ENCODE measurements at regions not wholly inside any gene's neighbourhood (a gene's known extent, or its start where the extent isn't known, plus 50 kb on each side); places are given as distances from the start of the nearest gene placed in this dataset.

DNA sequence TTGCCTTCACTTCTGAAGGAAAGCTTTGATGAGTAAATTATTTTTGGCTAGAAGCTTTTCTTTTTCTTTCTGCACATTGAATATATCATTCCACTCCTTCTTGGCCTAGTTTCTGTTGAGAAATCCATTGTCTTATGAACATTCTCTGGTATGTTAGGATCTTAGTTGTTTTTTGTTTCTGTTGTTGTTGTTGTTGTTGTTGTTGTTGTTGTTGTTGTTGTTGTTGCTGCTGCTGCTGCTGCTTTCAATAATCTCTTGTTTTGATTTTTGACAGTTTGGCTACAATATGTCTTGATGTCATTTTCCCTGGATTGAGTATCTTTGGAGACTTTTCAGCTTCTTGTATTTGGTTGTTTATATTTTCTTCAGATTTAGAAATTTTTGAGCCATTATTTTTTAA lies 836.5 kb upstream of the MAN1A1 start:
- POLR2A ChIA-PET, result no interaction called here
- CTCF ChIA-PET, result interaction anchor here (0.6 kb wide), 1 partner anchor 497 kb away, joined by 3 read pairs; no protein-coding TSS in a partner anchor
- TF ChIP-seq, protein P1, sequence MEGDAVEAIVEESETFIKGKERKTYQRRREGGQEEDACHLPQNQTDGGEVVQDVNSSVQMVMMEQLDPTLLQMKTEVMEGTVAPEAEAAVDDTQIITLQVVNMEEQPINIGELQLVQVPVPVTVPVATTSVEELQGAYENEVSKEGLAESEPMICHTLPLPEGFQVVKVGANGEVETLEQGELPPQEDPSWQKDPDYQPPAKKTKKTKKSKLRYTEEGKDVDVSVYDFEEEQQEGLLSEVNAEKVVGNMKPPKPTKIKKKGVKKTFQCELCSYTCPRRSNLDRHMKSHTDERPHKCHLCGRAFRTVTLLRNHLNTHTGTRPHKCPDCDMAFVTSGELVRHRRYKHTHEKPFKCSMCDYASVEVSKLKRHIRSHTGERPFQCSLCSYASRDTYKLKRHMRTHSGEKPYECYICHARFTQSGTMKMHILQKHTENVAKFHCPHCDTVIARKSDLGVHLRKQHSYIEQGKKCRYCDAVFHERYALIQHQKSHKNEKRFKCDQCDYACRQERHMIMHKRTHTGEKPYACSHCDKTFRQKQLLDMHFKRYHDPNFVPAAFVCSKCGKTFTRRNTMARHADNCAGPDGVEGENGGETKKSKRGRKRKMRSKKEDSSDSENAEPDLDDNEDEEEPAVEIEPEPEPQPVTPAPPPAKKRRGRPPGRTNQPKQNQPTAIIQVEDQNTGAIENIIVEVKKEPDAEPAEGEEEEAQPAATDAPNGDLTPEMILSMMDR (IDR thresholded peaks at IDR 0.05; ENCODE audit: insufficient read depth, low read depth, low read length), result no peak
- no peak for DNase-seq (ENCODE audit: low read depth)
- Histone ChIP-seq H3K27me3 (ENCODE audit: control insufficient read depth, insufficient read depth, low read length) (no peaks in the 10 kb centered on the region), H3K36me3 (ENCODE audit: control insufficient read depth, insufficient read depth, low read length) (no peaks in the 10 kb centered on the region), H3K4me3 (ENCODE audit: low read depth, low read length) (no peak overlapping the region)

DNA sequence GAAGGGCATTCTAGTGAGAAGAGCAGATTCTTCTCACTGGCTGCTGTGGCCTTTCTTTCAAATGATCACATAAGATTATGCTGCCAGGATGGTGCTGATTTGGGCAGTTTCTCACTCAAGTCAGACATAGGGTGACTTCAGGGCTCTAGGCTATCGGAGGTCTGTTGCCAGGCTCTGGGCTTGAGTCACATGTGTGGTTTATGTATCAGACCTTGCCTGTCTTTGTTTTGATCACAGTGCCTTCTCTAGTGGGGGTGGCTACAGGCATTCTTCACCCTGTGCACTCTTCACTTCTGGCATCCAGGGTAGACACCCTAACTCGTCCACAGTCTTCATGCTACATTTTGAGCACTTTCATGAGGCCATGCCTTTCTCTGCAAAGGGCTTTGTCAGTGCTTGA lies 823.7 kb upstream of the MAN1A1 start:
- TF ChIP-seq, protein P1 (IDR thresholded peaks at IDR 0.05; ENCODE audit: insufficient read depth, low read depth, low read length), result no peak
- ChIA-PET CTCF (no interaction called here), POLR2A (no interaction called here)
- no peak overlapping the region for H3K4me3 ChIP-seq (ENCODE audit: low read depth, low read length)
- H3K36me3 ChIP-seq (ENCODE audit: control insufficient read depth, insufficient read depth, low read length), result no peaks in the 10 kb centered on the region
- no peaks in the 10 kb centered on the region for H3K27me3 ChIP-seq (ENCODE audit: control insufficient read depth, insufficient read depth, low read length)
- DNase-seq (ENCODE audit: low read depth), result no peak

DNA sequence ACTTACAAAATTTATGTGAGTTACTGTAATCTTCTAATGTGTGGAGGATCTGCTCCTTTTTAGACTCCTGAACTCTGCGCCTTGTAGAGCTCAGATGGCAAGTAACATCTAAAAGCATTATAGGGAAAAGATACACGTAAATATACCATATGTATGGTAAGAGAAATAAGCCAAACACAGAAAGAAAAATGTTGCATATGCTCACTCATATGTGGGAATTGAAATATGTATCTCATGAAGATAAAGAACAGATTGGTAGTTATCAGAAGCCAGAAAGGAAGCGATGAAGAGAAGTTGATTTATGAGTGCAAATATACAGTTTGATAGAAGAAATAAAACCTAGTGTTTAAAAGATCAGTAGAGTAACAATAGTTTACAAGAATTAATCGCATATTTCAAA lies 815.0 kb upstream of the MAN1A1 start:
- no peak for DNase-seq (ENCODE audit: low read depth)
- TF ChIP-seq, protein P1 (IDR thresholded peaks at IDR 0.05; ENCODE audit: insufficient read depth, low read depth, low read length), result no peak
- H3K27me3 ChIP-seq (ENCODE audit: control insufficient read depth, insufficient read depth, low read length), result no peaks in the 10 kb centered on the region
- H3K4me3 ChIP-seq (ENCODE audit: low read depth, low read length), result no peak overlapping the region
- CTCF ChIA-PET, result no interaction called here
- H3K36me3 ChIP-seq (ENCODE audit: control insufficient read depth, insufficient read depth, low read length), result no peaks in the 10 kb centered on the region
- POLR2A ChIA-PET, result no interaction called here

DNA sequence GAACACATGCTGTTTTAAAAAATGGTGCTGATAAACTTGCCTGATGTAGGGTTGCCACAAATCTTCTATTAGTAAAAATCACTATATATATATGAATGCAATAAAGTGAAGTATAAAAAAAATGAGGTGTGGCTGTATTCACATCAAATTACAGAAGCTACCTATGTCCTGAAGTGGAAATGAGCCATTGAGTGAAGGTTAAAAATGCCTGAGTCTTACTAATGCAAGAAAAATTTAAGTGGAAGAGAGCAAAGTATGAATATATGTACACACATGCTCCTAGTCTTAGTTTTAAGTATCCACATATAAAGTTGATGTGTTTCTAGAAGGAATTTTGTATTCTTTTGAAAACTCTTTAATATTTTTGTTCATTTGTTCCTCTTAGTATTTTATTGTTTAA lies 808.3 kb upstream of the MAN1A1 start:
- ChIA-PET CTCF (no interaction called here), POLR2A (no interaction called here)
- DNase-seq (ENCODE audit: low read depth), result no peak
- H3K4me3 ChIP-seq (ENCODE audit: low read depth, low read length), result no peak overlapping the region
- no peaks in the 10 kb centered on the region for H3K36me3 ChIP-seq (ENCODE audit: control insufficient read depth, insufficient read depth, low read length)
- TF ChIP-seq, protein P1 (IDR thresholded peaks at IDR 0.05; ENCODE audit: insufficient read depth, low read depth, low read length), result no peak
- no peaks in the 10 kb centered on the region for H3K27me3 ChIP-seq (ENCODE audit: control insufficient read depth, insufficient read depth, low read length)

DNA sequence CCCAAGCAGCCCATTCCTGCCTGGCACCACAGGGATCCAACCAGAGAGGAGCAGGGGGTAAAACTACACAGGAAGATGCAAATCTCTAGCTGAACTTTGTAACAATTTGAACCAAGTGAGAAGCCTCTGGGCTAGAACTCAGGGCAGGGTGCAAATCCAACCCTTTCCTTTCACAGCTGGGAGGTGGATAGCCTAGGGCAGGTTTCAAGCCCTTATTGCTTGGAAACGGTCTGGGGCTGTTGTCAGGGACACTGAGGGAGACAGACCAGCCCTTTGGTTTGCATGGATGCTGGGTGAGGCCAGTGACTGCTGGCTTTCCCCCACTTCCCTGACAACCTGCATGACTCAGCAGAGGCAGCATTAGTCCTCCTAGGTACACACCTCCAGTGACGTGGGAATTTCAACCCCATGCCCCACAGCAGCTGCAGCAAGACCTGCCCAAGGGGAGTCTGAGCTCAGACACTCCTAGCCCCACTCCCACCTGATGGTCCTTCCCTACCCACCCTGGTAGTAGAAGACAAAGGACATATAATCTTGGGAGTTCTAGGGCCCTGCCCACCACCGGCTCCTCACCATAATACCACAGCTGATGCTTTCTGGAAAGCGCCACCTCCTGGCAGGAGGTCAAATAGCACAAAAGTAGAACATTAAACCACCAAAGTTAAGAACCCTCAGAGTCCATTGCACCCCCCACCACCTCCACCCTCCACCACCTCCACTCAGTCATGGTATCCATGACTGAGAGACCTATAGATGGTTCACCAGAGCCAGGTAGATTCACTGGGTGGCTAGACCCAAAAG lies 797.7 kb upstream of the MAN1A1 start:
- H3K4me3 ChIP-seq (ENCODE audit: low read depth, low read length), result no peak overlapping the region

More for the DNA sequence above, 797.7 kb upstream of the MAN1A1 start:
- no peak for DNase-seq (ENCODE audit: low read depth)
- POLR2A ChIA-PET, result no interaction called here
- no peaks in the 10 kb centered on the region for H3K36me3 ChIP-seq (ENCODE audit: control insufficient read depth, insufficient read depth, low read length)
- TF ChIP-seq, protein P1 (IDR thresholded peaks at IDR 0.05; ENCODE audit: insufficient read depth, low read depth, low read length), result no peak
- CTCF ChIA-PET, result no interaction called here
- no peaks in the 10 kb centered on the region for H3K27me3 ChIP-seq (ENCODE audit: control insufficient read depth, insufficient read depth, low read length)
